ENCODE measurements at regions not wholly inside any gene's neighbourhood (a gene's known extent, or its start where the extent isn't known, plus 50 kb on each side); places are given as distances from the start of the nearest gene placed in this dataset.

DNA sequence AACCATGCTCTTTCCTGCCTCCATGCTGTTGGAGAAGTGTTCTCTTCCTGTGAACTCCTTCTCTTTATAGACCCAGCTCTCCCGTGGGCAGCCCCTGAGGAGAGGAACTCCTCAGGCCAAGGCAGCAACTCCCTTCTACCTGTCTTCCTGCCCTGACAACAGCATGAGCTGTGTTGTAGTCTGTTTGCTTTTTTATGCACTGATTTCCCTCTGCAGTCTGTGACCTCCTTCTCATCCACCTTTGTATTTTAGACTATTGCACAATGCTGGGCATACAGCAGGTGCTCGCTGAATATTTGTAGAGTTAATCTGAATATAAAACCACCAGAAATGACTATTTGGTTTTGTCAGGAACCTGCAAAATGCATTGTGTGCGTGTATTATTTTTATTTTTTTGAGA is 152.2 kb upstream of the CHD6 start:
- TF ChIP-seq, protein P1, sequence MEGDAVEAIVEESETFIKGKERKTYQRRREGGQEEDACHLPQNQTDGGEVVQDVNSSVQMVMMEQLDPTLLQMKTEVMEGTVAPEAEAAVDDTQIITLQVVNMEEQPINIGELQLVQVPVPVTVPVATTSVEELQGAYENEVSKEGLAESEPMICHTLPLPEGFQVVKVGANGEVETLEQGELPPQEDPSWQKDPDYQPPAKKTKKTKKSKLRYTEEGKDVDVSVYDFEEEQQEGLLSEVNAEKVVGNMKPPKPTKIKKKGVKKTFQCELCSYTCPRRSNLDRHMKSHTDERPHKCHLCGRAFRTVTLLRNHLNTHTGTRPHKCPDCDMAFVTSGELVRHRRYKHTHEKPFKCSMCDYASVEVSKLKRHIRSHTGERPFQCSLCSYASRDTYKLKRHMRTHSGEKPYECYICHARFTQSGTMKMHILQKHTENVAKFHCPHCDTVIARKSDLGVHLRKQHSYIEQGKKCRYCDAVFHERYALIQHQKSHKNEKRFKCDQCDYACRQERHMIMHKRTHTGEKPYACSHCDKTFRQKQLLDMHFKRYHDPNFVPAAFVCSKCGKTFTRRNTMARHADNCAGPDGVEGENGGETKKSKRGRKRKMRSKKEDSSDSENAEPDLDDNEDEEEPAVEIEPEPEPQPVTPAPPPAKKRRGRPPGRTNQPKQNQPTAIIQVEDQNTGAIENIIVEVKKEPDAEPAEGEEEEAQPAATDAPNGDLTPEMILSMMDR (conservative IDR thresholded peaks at IDR 0.05; ENCODE audit: low read depth, low read length) = no peak
- DNase-seq (ENCODE audit: low read depth) = no peak
- H3K4me3 ChIP-seq (ENCODE audit: low read depth, low read length) = no peak overlapping the region

DNA sequence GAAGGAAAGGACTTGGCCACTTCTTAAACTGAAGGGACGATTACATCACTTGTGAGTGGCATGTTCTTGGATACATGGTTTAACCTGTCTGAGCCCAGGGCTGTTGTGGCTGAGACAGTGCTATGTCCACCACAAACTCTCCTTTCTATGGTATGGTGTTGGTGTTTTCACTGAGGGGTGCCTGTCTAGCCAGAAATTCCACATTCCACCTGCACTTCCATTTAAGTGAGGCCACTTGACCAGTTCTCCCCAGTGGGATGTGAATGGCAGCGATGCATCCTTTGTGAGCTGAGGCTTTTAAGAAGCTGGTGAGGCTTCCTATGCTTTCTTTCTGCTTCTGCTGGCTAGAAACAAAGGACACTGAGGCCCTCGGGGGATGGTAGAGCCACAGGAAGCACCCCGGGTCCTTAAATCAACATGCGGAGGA is 151.4 kb upstream of the CHD6 start:
- H3K4me3 ChIP-seq (ENCODE audit: low read depth, low read length) = no peak overlapping the region
- no peak for DNase-seq (ENCODE audit: low read depth)
- TF ChIP-seq, protein P1 (conservative IDR thresholded peaks at IDR 0.05; ENCODE audit: low read depth, low read length) = no peak

DNA sequence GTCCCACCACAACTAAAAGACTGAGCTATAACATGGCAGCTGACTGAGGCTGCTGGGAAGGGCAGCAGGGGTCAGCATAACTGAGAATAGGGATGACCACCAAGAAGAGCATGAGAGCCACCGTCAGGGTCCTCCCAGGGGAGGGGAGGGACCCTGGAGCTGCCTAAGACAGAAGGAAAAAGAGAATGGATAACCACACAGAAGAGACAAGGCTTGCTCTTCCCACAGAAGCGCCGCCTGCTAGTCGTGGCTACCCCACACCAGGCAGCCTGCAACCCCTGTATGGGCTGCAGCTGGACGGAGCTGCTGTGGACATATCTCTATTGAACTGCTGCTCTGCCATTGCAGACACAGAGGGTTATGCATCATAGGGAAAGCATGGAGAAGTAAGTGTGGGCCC is 132.0 kb upstream of the CHD6 start:
- H3K4me3 ChIP-seq (ENCODE audit: low read depth, low read length) = no peak overlapping the region
- no peak for DNase-seq (ENCODE audit: low read depth)
- TF ChIP-seq, protein P1 (conservative IDR thresholded peaks at IDR 0.05; ENCODE audit: low read depth, low read length) = no peak

DNA sequence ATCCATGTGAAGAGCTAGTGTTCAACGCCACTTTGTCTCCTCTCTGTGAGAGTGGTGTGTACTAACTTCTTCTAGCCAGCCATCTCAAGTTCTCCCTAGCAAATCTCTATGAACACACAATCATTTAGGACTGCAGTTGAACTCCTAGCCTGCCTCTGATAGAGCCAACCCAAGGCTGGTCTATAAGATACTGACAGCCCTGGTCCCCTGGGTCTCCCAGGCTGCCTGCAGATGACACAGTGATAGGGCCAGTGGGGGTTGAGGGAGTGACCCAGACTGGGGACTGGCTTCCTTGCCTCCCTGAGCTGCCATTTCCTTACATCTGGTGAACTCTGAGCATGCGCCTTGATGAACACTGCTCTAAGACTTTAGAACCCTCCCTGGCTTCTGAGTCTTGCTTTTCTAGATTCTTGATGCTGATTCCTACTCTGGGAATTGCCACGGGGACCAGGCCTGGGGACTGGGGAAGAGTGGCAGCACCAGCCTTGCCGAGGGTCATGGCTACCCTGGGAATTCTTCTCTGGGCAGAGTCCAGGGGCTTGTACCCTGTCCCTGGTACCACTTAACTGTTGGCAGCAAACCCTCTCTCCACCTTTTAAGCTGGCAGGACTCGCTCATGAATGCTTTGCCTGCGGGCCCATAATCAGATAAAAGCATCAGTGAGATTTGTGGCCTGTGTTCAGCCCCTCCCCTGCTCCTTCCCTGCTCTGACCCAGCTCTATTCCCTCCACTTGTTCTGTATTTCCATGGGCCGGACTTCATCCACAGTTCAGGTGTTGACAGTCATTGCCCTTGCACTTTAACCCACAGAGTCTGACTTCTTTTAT is 130.8 kb upstream of the CHD6 start:
- no peak overlapping the region for H3K4me3 ChIP-seq (ENCODE audit: low read depth, low read length)
- TF ChIP-seq, protein P1 (conservative IDR thresholded peaks at IDR 0.05; ENCODE audit: low read depth, low read length) = no peak
- no peak for DNase-seq (ENCODE audit: low read depth)

DNA sequence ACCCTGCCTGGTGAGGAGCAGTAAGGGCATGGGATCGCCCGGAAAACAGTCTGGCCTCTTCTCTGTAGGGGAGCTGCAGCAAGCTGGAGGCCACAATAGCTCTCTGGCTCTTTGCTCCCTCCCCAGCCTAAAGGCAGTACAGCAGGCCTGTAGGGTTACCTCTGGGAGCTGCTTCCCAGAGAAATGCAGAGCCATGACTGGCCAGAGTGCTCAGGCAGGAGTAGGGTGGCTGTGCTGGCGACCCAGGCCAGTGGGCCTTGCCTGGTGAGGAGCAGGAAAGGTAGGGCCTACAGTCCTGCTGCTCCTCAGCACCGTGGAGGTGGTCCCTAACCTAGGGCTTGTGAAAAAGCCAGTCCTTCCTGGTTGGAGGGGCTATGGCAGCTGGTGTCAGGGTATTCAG is 129.9 kb upstream of the CHD6 start:
- no peak overlapping the region for H3K4me3 ChIP-seq (ENCODE audit: low read depth, low read length)
- no peak for DNase-seq (ENCODE audit: low read depth)
- TF ChIP-seq, protein P1 (conservative IDR thresholded peaks at IDR 0.05; ENCODE audit: low read depth, low read length) = no peak

DNA sequence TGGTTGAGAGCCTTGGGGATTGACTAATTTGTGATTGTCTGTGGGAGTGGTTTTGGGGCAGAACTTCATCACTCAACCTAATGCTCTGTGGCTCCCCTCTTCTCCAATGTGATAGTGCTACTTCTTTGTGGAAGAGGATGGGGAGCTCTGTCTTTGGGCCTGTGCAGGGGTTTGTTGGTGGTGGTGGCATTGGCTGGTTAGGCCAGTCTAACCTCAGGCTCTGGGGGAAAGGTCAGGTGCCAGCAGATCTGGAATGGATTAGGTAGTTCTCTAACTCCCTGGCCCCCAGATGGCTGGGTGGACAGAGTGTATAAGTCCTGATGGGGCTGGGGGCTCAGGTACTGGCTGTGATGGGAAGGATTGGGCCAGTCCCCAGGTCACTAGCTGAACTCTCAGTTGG is 129.0 kb upstream of the CHD6 start:
- no peak overlapping the region for H3K4me3 ChIP-seq (ENCODE audit: low read depth, low read length)
- no peak for DNase-seq (ENCODE audit: low read depth)
- TF ChIP-seq, protein P1 (conservative IDR thresholded peaks at IDR 0.05; ENCODE audit: low read depth, low read length) = no peak

DNA sequence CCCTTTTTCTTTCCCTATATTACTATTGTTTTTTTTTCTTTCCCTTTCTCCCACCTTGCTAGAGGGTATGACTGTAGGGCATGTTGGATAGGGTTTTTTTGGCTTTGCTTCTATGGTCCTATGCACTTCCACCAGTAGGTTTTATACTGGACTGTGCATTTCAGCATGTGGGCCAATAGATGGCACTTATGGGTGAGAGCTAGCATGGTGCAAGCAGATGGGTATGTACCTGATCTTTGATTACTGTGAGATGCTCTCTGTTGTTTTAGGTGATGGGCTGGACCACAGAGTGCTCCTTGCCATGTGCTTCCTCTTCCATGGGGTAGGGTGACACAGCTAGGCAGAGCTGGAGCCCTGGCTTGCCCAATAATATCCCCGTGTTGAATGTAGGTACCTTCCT is 128.5 kb upstream of the CHD6 start:
- no peak overlapping the region for H3K4me3 ChIP-seq (ENCODE audit: low read depth, low read length)
- no peak for DNase-seq (ENCODE audit: low read depth)
- TF ChIP-seq, protein P1 (conservative IDR thresholded peaks at IDR 0.05; ENCODE audit: low read depth, low read length) = no peak

Measured in choroid plexus epithelial cell (primary cell).